Keratinocyte (primary cell): ENCODE measurements at regions not wholly inside any gene's neighbourhood (a gene's known extent, or its start where the extent isn't known, plus 50 kb on each side); places are given as distances from the start of the nearest gene placed in this dataset.

ENCODE experiments used
- DNase-seq: peaks from one replicate; pipeline ENCODE4 v3.0.0-alpha.2; 2011; ENCODE audit warnings: low read depth, missing footprints, low spot score
- FAIRE-seq: peaks from 2 replicates; lab custom pipeline; 2011; peaks lifted over from hg19 to GRCh38; lab: Jason Lieb, UNC
- H2AFZ ChIP-seq: 2 replicates; pipeline ENCODE4 v1.6.0; 2012; ENCODE audit warnings: low read length, control low read depth, inconsistent platforms; ENCODE audit not compliant: control insufficient read depth
- H3K27ac ChIP-seq: 2 replicates; pipeline ENCODE4 v1.5.1; 2011; ENCODE audit warnings: low read length; ENCODE audit not compliant: control insufficient read depth, insufficient read depth
- H3K27me3 ChIP-seq: 3 replicates; pipeline ENCODE4 v1.6.0; 2011; ENCODE audit warnings: low read length; ENCODE audit not compliant: control insufficient read depth, insufficient read depth; ENCODE audit errors: extremely low read depth
- H3K36me3 ChIP-seq, 2 experiments: 2 replicates in 1 of 2; 3 replicates in 1 of 2; pipeline ENCODE4 v1.5.1; 2011; ENCODE audit warnings: low read length in 2 of 2, mild to moderate bottlenecking in 1 of 2; ENCODE audit not compliant: control insufficient read depth in 2 of 2, insufficient read depth in 2 of 2; ENCODE audit errors: extremely low read depth in 1 of 2
- H3K4me1 ChIP-seq: 3 replicates; pipeline ENCODE4 v1.5.1; 2011; ENCODE audit warnings: low read length; ENCODE audit not compliant: control insufficient read depth, insufficient read depth; ENCODE audit errors: extremely low read depth
- H3K4me2 ChIP-seq: 3 replicates; pipeline ENCODE4 v1.6.0; 2011; ENCODE audit warnings: low read depth, low read length; ENCODE audit not compliant: control insufficient read depth, insufficient read depth; ENCODE audit errors: extremely low read depth
- H3K4me3 ChIP-seq, 3 experiments: fragments of 200-600 bp in 1 of 3; sonication (generic) in 1 of 3; 2 replicates in 2 of 3; 3 replicates in 1 of 3; pipeline ENCODE4 v1.5.1; 2011 to 2016; ENCODE audit warnings: low read length in 3 of 3, mild to moderate bottlenecking in 3 of 3, control low read depth in 2 of 3, inconsistent platforms in 1 of 3, low read depth in 1 of 3, mixed read lengths in 1 of 3, mixed run types in 1 of 3, moderate library complexity in 1 of 3; ENCODE audit not compliant: control insufficient read depth in 2 of 3, insufficient read depth in 2 of 3; ENCODE audit errors: extremely low read depth in 1 of 3
- H3K79me2 ChIP-seq: 2 replicates; pipeline ENCODE4 v1.6.0; 2012; ENCODE audit warnings: low read length; ENCODE audit not compliant: control insufficient read depth, insufficient read depth
- H3K9ac ChIP-seq: 3 replicates; pipeline ENCODE4 v1.6.0; 2011; ENCODE audit warnings: low read length; ENCODE audit not compliant: control insufficient read depth, insufficient read depth; ENCODE audit errors: extremely low read depth
- H3K9me1 ChIP-seq: 3 replicates; pipeline ENCODE4 v1.6.0; 2011; ENCODE audit warnings: low read length; ENCODE audit not compliant: control insufficient read depth, insufficient read depth; ENCODE audit errors: extremely low read depth
- H3K9me3 ChIP-seq: 2 replicates; pipeline ENCODE4 v1.5.1; 2012; ENCODE audit warnings: low read depth, low read length; ENCODE audit not compliant: control insufficient read depth
- H4K20me1 ChIP-seq: 3 replicates; pipeline ENCODE4 v1.6.0; 2011; ENCODE audit warnings: low read length; ENCODE audit not compliant: control insufficient read depth, insufficient read depth; ENCODE audit errors: extremely low read depth
- CTCF ChIP-seq, 3 experiments: IDR thresholded peaks in 1 of 3; conservative IDR thresholded peaks in 1 of 3; optimal IDR thresholded peaks in 1 of 3; 2 replicates in 2 of 3; 3 replicates in 1 of 3; pipeline versions ENCODE3 to v1.5.1; 2011; ENCODE audit warnings: low read length in 3 of 3, mild to moderate bottlenecking in 3 of 3, moderate library complexity in 2 of 3, control low read depth in 1 of 3, inconsistent platforms in 1 of 3; ENCODE audit not compliant: insufficient read depth in 2 of 3; ENCODE audit errors: extremely low read depth in 1 of 3
- EZH2 ChIP-seq: IDR thresholded peaks from one replicate; pipeline ENCODE4 v1.6.1; 2012; ENCODE audit warnings: inconsistent platforms, mild to moderate bottlenecking, low read length, moderate library complexity
- dilution Hi-C: fragments of 300-500 bp; cut with MboI; formaldehyde crosslinking; loops from one replicate; pipeline ENCODE4 v1.7.0; 2020; ENCODE audit warnings: low sequenced_read_pairs; ENCODE audit not compliant: extremely low pct_ligation_motif_present

GRCh38 chr21:15517394-15517793 is 212.4 kb upstream of the USP25 start:
- FAIRE-seq, result no peak
- Histone ChIP-seq H3K4me2 (no peak overlapping the region), H3K27me3 (no peaks in the 10 kb centered on the region), H3K9ac (no peak overlapping the region), H3K79me2 (no peaks in the 10 kb centered on the region), H3K9me3 (no peaks in the 10 kb centered on the region), H3K27ac (no peak overlapping the region), H4K20me1 (no peaks in the 10 kb centered on the region), H2AFZ (no peak overlapping the region), H3K4me3 (no peak overlapping the region), H3K9me1 (no peaks in the 10 kb centered on the region), H3K36me3 (no peaks in the 10 kb centered on the region), H3K4me1 (no peaks in the 10 kb centered on the region)
- dilution Hi-C loops, result no loop called here
- no peak for TF ChIP-seq EZH2
- no peak for DNase-seq

- Histone ChIP-seq H3K79me2 (no peaks in the 10 kb centered on the region), H3K27me3 (no peaks in the 10 kb centered on the region), H3K4me2 (no peak overlapping the region), H3K9me1 (no peaks in the 10 kb centered on the region), H3K9ac (no peak overlapping the region), H4K20me1 (no peaks in the 10 kb centered on the region), H3K4me3 (no peak overlapping the region), H2AFZ (no peak overlapping the region), H3K27ac (no peak overlapping the region), H3K4me1 (no peaks in the 10 kb centered on the region), H3K36me3 (no peaks in the 10 kb centered on the region), H3K9me3 (no peaks in the 10 kb centered on the region)
- dilution Hi-C loops, result no loop called here
- FAIRE-seq (no peak), DNase-seq (no peak)
- TF ChIP-seq CTCF (optimal IDR thresholded peaks at IDR 0.05 in 1 of 3, IDR thresholded peaks at IDR 0.05 in 1 of 3, conservative IDR thresholded peaks at IDR 0.05 in 1 of 3; ENCODE audit: extremely low read depth in 1 of 3, insufficient read depth in 2 of 3, low read length in 3 of 3) (peak in 1 of 3 experiments; percentile 45), EZH2 (no peak)
Measured at GRCh38 chr21:15520811-15521643, 208.8 kb upstream of the USP25 start.

- DNase-seq, result no peak
- Histone ChIP-seq H3K27me3 (no peaks in the 10 kb centered on the region), H4K20me1 (no peaks in the 10 kb centered on the region), H3K79me2 (no peaks in the 10 kb centered on the region), H3K4me2 (no peak overlapping the region), H3K27ac (no peak overlapping the region), H2AFZ (no peak overlapping the region), H3K36me3 (no peaks in the 10 kb centered on the region), H3K9ac (no peak overlapping the region), H3K4me3 (no peak overlapping the region), H3K4me1 (no peaks in the 10 kb centered on the region), H3K9me3 (no peaks in the 10 kb centered on the region), H3K9me1 (no peaks in the 10 kb centered on the region)
- FAIRE-seq, result no peak
- TF ChIP-seq EZH2, result no peak
- TF ChIP-seq CTCF (optimal IDR thresholded peaks at IDR 0.05 in 1 of 3, IDR thresholded peaks at IDR 0.05 in 1 of 3, conservative IDR thresholded peaks at IDR 0.05 in 1 of 3; ENCODE audit: extremely low read depth in 1 of 3, insufficient read depth in 2 of 3, low read length in 3 of 3), result no peak
- dilution Hi-C loops, result no loop called here
Measured at GRCh38 chr21:15521644-15522001, 208.2 kb upstream of the USP25 start.
